ENCODE measurements at regions not wholly inside any gene's neighbourhood (a gene's known extent, or its start where the extent isn't known, plus 50 kb on each side); places are given as distances from the start of the nearest gene placed in this dataset.

DNA sequence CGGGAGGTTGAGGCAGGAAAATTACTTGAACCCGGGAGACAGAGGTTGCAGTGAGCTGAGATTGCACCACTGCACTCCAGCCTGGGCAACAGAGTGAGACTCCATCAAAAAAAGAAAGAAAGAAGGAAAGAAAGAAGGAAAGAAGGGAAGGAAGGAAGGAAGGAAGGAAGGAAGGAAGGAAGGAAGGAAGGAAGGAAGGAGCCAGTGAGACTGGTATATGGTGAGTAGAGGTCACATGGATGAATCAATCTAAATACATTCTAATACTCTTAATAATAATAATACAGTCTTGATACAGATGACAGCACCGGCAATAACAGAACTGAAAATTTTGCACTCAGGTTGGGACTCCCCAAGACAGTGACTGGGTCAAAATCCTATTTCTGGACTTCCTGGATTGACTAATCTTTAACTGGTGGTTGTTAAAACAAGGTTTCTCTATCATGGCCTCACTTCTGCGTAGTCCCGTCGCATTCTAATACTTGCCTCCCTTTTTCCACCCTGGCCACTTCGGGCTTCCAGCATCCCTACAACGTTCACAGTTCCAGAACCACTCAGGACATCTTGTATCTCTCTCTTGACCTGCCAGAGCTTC lies 53.5 kb upstream of the EIF3M start:
- 15% methylated on average over 8 of the region's 8 CpGs for WGBS (ENCODE audit: low lambda C conversion rate)

More for the DNA sequence above, 53.5 kb upstream of the EIF3M start:
- Histone ChIP-seq H2AFZ (ENCODE audit: low read depth) (no peak overlapping the region), H3K4me2 (no peak overlapping the region), H3K27ac (ENCODE audit: low read depth in 2 of 2, low read length in 1 of 2) (no peak overlapping the region), H3K9me3 (no peaks in the 10 kb centered on the region), H4K20me1 (ENCODE audit: insufficient read depth) (no peaks in the 10 kb centered on the region), H3K9me2 (no peaks in the 10 kb centered on the region), H3K79me2 (ENCODE audit: insufficient read depth) (no peaks in the 10 kb centered on the region), H3K9ac (no peak overlapping the region), H3K4me1 (ENCODE audit: control insufficient read depth in 1 of 2, insufficient read depth in 2 of 2, low read depth in 1 of 2, low read length in 1 of 2) (no peaks in the 10 kb centered on the region), H3K36me3 (replicated peaks in 1 of 2; ENCODE audit: control insufficient read depth in 1 of 2, insufficient read depth in 2 of 2, low read length in 1 of 2) (no peaks in the 10 kb centered on the region), H3K27me3 (ENCODE audit: insufficient read depth) (peaks cover 56% of the 10 kb centered on the region; the same call in 1 of the 2 replicates), H3K4me3 (ENCODE audit: low read depth in 2 of 2, low read length in 1 of 2) (no peak overlapping the region), H3F3A (replicated peaks; ENCODE audit: insufficient read depth) (no peaks in the 10 kb centered on the region)
- DNase-seq = no peak
- TF ChIP-seq RAD21 (IDR thresholded peaks at IDR 0.05; ENCODE audit: low read length) (no peak), REST (IDR thresholded peaks at IDR 0.05; ENCODE audit: low read depth, low read length) (no peak), RCOR1 (IDR thresholded peaks at IDR 0.05; ENCODE audit: low read length) (no peak), NFIC (IDR thresholded peaks at IDR 0.05; ENCODE audit: borderline replicate concordance) (no peak), MEF2A (IDR thresholded peaks at IDR 0.05; ENCODE audit: borderline replicate concordance, low read depth) (no peak), SMC3 (IDR thresholded peaks at IDR 0.05; ENCODE audit: low read depth, low read length) (no peak), NRF1 (IDR thresholded peaks at IDR 0.05; ENCODE audit: low read depth, low read length) (no peak), FOXM1 (IDR thresholded peaks at IDR 0.05; ENCODE audit: low read depth) (no peak), EZH2phosphoT487 (IDR thresholded peaks at IDR 0.05; ENCODE audit: borderline replicate concordance, low read depth) (no peak), ELF1 (IDR thresholded peaks at IDR 0.05) (no peak), MXI1 (IDR thresholded peaks at IDR 0.05; ENCODE audit: low read depth, low read length) (no peak), TCF12 (IDR thresholded peaks at IDR 0.05) (no peak)
- TF ChIP-seq, protein P1, sequence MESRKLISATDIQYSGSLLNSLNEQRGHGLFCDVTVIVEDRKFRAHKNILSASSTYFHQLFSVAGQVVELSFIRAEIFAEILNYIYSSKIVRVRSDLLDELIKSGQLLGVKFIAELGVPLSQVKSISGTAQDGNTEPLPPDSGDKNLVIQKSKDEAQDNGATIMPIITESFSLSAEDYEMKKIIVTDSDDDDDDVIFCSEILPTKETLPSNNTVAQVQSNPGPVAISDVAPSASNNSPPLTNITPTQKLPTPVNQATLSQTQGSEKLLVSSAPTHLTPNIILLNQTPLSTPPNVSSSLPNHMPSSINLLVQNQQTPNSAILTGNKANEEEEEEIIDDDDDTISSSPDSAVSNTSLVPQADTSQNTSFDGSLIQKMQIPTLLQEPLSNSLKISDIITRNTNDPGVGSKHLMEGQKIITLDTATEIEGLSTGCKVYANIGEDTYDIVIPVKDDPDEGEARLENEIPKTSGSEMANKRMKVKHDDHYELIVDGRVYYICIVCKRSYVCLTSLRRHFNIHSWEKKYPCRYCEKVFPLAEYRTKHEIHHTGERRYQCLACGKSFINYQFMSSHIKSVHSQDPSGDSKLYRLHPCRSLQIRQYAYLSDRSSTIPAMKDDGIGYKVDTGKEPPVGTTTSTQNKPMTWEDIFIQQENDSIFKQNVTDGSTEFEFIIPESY (IDR thresholded peaks at IDR 0.05; ENCODE audit: borderline replicate concordance, low read depth) = no peak
- TF ChIP-seq, protein P2, sequence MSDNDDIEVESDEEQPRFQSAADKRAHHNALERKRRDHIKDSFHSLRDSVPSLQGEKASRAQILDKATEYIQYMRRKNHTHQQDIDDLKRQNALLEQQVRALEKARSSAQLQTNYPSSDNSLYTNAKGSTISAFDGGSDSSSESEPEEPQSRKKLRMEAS (IDR thresholded peaks at IDR 0.05; ENCODE audit: low read depth) = no peak
- TF ChIP-seq, protein P3, sequence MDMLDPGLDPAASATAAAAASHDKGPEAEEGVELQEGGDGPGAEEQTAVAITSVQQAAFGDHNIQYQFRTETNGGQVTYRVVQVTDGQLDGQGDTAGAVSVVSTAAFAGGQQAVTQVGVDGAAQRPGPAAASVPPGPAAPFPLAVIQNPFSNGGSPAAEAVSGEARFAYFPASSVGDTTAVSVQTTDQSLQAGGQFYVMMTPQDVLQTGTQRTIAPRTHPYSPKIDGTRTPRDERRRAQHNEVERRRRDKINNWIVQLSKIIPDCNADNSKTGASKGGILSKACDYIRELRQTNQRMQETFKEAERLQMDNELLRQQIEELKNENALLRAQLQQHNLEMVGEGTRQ (IDR thresholded peaks at IDR 0.05; ENCODE audit: borderline replicate concordance, low read depth, low read length) = no peak
- TF ChIP-seq, protein P4, sequence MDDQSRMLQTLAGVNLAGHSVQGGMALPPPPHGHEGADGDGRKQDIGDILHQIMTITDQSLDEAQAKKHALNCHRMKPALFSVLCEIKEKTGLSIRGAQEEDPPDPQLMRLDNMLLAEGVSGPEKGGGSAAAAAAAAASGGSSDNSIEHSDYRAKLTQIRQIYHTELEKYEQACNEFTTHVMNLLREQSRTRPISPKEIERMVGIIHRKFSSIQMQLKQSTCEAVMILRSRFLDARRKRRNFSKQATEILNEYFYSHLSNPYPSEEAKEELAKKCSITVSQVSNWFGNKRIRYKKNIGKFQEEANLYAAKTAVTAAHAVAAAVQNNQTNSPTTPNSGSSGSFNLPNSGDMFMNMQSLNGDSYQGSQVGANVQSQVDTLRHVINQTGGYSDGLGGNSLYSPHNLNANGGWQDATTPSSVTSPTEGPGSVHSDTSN (IDR thresholded peaks at IDR 0.05) = no peak
- POLR2A ChIA-PET = no interaction called here
- CTCF ChIA-PET = no interaction called here
